UCSD-AML1 (cell line): ENCODE measurements at regions not wholly inside any gene's neighbourhood (a gene's known extent, or its start where the extent isn't known, plus 50 kb on each side); places are given as distances from the start of the nearest gene placed in this dataset.
"Not testable (repeated sequence)": the region's sequence is repeated elsewhere in the genome, so short reads cannot be mapped to it uniquely, and the experiment has no call there.

Source experiments
- DNase-seq: peaks from one replicate; lab custom pipeline; 2025; ENCODE audit not compliant: unreplicated experiment; lab: John Stamatoyannopoulos, UW

- no peak for DNase-seq
Measured at GRCh38 chr6:6748001-6748400, 159.5 kb downstream of the LY86 start.

GRCh38 chr6:6749702-6750491, 161.4 kb downstream of the LY86 start:
- peak; percentile 56 for DNase-seq

GRCh38 chr6:6750594-6751265, 162.2 kb downstream of the LY86 start:
- DNase-seq = no peak

GRCh38 chr6:6751266-6751596, 162.7 kb downstream of the LY86 start:
- no peak for DNase-seq

- DNase-seq = peak; percentile 33
Measured at GRCh38 chr6:6751619-6752023, 163.1 kb downstream of the LY86 start.

GRCh38 chr6:6752129-6752528, 163.6 kb downstream of the LY86 start:
- no peak for DNase-seq

- DNase-seq = no peak
Measured at GRCh38 chr6:6753301-6753700, 164.8 kb downstream of the LY86 start.

GRCh38 chr6:6756526-6756925, 168.0 kb downstream of the LY86 start:
- DNase-seq = no peak

- no peak for DNase-seq
Measured at GRCh38 chr6:6758546-6758914, 170.0 kb downstream of the LY86 start.

- DNase-seq = peak; percentile 40
Measured at GRCh38 chr6:6758915-6759654, 170.6 kb downstream of the LY86 start.

GRCh38 chr6:6760002-6760401, 171.5 kb downstream of the LY86 start:
- DNase-seq = no peak

GRCh38 chr6:6762566-6762965, 174.0 kb downstream of the LY86 start:
- not testable (repeated sequence) for DNase-seq

- no peak for DNase-seq
Measured at GRCh38 chr6:6764764-6765434, 176.4 kb downstream of the LY86 start.

- DNase-seq = no peak
Measured at GRCh38 chr6:6766230-6766905, 177.8 kb downstream of the LY86 start.

GRCh38 chr6:6769466-6769865, 180.9 kb downstream of the LY86 start:
- DNase-seq = no peak

- DNase-seq = no peak
Measured at GRCh38 chr6:6771224-6771945, 182.9 kb downstream of the LY86 start.

GRCh38 chr6:6771964-6772363, 183.4 kb downstream of the LY86 start:
- DNase-seq = no peak

- no peak for DNase-seq
Measured at GRCh38 chr6:6772751-6773150, 184.2 kb downstream of the LY86 start.

- DNase-seq = no peak
Measured at GRCh38 chr6:6775074-6775473, 186.6 kb downstream of the LY86 start.

- DNase-seq = no peak
Measured at GRCh38 chr6:6780231-6780630, 191.7 kb downstream of the LY86 start.
